Kidney tubule cell (primary cell): ENCODE measurements at regions not wholly inside any gene's neighbourhood (a gene's known extent, or its start where the extent isn't known, plus 50 kb on each side); places are given as distances from the start of the nearest gene placed in this dataset.

Experiments used
- DNase-seq: peaks from one replicate; pipeline ENCODE4 v3.0.0-alpha.2; 2018; ENCODE audit warnings: low spot score

GRCh38 chr12:115464111-115464581 lies 780.2 kb upstream of the TBX3 start:
- no peak for DNase-seq

- no peak for DNase-seq
These were observed 777.4 kb upstream of the TBX3 start for GRCh38 chr12:115461401-115461800.

- no peak for DNase-seq
These were observed 773.8 kb upstream of the TBX3 start for GRCh38 chr12:115457798-115458197.

GRCh38 chr12:115456946-115457689 lies 773.1 kb upstream of the TBX3 start:
- DNase-seq, result no peak

- DNase-seq, result no peak
These were observed 771.3 kb upstream of the TBX3 start for GRCh38 chr12:115455268-115455681.

GRCh38 chr12:115452751-115453281 lies 768.8 kb upstream of the TBX3 start:
- DNase-seq, result no peak

- peak; percentile 13 for DNase-seq
These were observed 768.1 kb upstream of the TBX3 start for GRCh38 chr12:115451780-115452736.

GRCh38 chr12:115451151-115451779 lies 767.3 kb upstream of the TBX3 start:
- no peak for DNase-seq

- no peak for DNase-seq
These were observed 766.7 kb upstream of the TBX3 start for GRCh38 chr12:115450710-115451109.

- no peak for DNase-seq
These were observed 766.0 kb upstream of the TBX3 start for GRCh38 chr12:115450017-115450416.

- no peak for DNase-seq
These were observed 765.6 kb upstream of the TBX3 start for GRCh38 chr12:115449526-115449925.

- peak; percentile 25 for DNase-seq
These were observed 760.4 kb upstream of the TBX3 start for GRCh38 chr12:115444346-115444745.

GRCh38 chr12:115443351-115443938 lies 759.5 kb upstream of the TBX3 start:
- DNase-seq, result no peak

- DNase-seq, result peak; percentile 88
These were observed 756.5 kb upstream of the TBX3 start for GRCh38 chr12:115440438-115440837.

- DNase-seq, result no peak
These were observed 755.1 kb upstream of the TBX3 start for GRCh38 chr12:115439008-115439601.

GRCh38 chr12:115438314-115438713 lies 754.3 kb upstream of the TBX3 start:
- no peak for DNase-seq

- DNase-seq, result no peak
These were observed 753.1 kb upstream of the TBX3 start for GRCh38 chr12:115437061-115437567.

GRCh38 chr12:115433014-115433634 lies 749.1 kb upstream of the TBX3 start:
- no peak for DNase-seq

- DNase-seq, result no peak
These were observed 746.7 kb upstream of the TBX3 start for GRCh38 chr12:115430636-115431035.

GRCh38 chr12:115426732-115427131 lies 742.8 kb upstream of the TBX3 start:
- DNase-seq, result no peak

GRCh38 chr12:115424003-115424402 lies 740.0 kb upstream of the TBX3 start:
- DNase-seq, result no peak
